Natural killer cell (primary cell): ENCODE measurements at regions not wholly inside any gene's neighbourhood (a gene's known extent, or its start where the extent isn't known, plus 50 kb on each side); places are given as distances from the start of the nearest gene placed in this dataset.

ENCODE experiments used
- ATAC-seq, 3 donors: fragments of 150-1000 bp in 2 of 3; fragments of 200-7000 bp in 1 of 3; cut with Tn5 transposase; 1 replicate in 1 of 3; 2 replicates in 2 of 3; pipeline ENCODE4 v1.10.0; 2021; ENCODE audit warnings: mild to moderate bottlenecking in 2 of 3, moderate library complexity in 2 of 3
- DNase-seq, 2 donors: peaks; one replicate each; pipeline versions ENCODE4 v3.0.0 to v3.0.0-alpha.2; 2013 to 2021; ENCODE audit warnings: mixed read lengths in 1 of 2
- H3K27ac ChIP-seq: one replicate; pipeline ENCODE4 v1.5.1; 2013; ENCODE audit warnings: mild to moderate bottlenecking, low read length
- H3K27me3 ChIP-seq: one replicate; pipeline ENCODE4 v1.6.1; 2013; ENCODE audit warnings: low read length; ENCODE audit not compliant: control insufficient read depth, insufficient read depth
- H3K36me3 ChIP-seq: one replicate; pipeline ENCODE4 v1.6.1; 2013; ENCODE audit warnings: low read length; ENCODE audit not compliant: control insufficient read depth, insufficient read depth
- H3K4me1 ChIP-seq: one replicate; pipeline ENCODE4 v1.6.1; 2013; ENCODE audit warnings: low read length; ENCODE audit not compliant: control insufficient read depth, insufficient read depth
- H3K4me3 ChIP-seq: one replicate; pipeline ENCODE4 v1.5.1; 2013; ENCODE audit warnings: low read length
- H3K9me3 ChIP-seq: one replicate; pipeline ENCODE4 v1.6.1; 2013; ENCODE audit warnings: low read length; ENCODE audit not compliant: control insufficient read depth, insufficient read depth
- H3K27ac Mint-ChIP-seq, 2 donors: one replicate each; pipeline ENCODE4 v1.8.0; 2022; ENCODE audit warnings: mild to moderate bottlenecking in 2 of 2, mixed read lengths in 2 of 2, moderate library complexity in 1 of 2
- H3K27me3 Mint-ChIP-seq, 2 donors: one replicate each; pipeline ENCODE4 v1.8.0; 2022; ENCODE audit warnings: low read depth in 2 of 2, mixed read lengths in 2 of 2
- H3K36me3 Mint-ChIP-seq: one replicate; pipeline ENCODE4 v1.8.0; 2022; ENCODE audit warnings: mixed read lengths
- H3K4me1 Mint-ChIP-seq, 2 donors: one replicate each; pipeline ENCODE4 v1.8.0; 2022; ENCODE audit warnings: mixed read lengths in 2 of 2
- H3K4me3 Mint-ChIP-seq: one replicate; pipeline ENCODE4 v1.8.0; 2022; ENCODE audit warnings: mild to moderate bottlenecking, moderate library complexity, mixed read lengths
- H3K9me3 Mint-ChIP-seq, 2 donors: one replicate each; pipeline ENCODE4 v1.8.0; 2022; ENCODE audit warnings: mixed read lengths in 2 of 2
- CTCF ChIP-seq: fragments of 200-600 bp; IDR thresholded peaks from one replicate; pipeline ENCODE4 v1.8.0; 2022; ENCODE audit warnings: antibody characterized with exemption
- WGBS: methylation state at CpG from one replicate; pipeline ENCODE4 v1.1.7; 2013; ENCODE audit warnings: missing lambda C conversion rate; ENCODE audit not compliant: insufficient coverage; 5-methylcytosine and 5-hydroxymethylcytosine counted together
- intact Hi-C: fragments of 100-400 bp; cut with micrococcal nuclease; formaldehyde crosslinking; loops from one replicate; pipeline ENCODE4 v1.14.2; 2022

- no peak overlapping the region for H3K27ac ChIP-seq
- Mint-ChIP-seq H3K4me3 (no peak overlapping the region), H3K27me3 (peaks cover 19 to 20% of the 10 kb centered on the region in 2 donors), H3K27ac (no peak overlapping the region), H3K36me3 (no peaks in the 10 kb centered on the region), H3K4me1 (no peaks in the 10 kb centered on the region), H3K9me3 (peaks cover 0 to 2% of the 10 kb centered on the region in 2 donors)
- no peaks in the 10 kb centered on the region for H3K4me1 ChIP-seq
- no peaks in the 10 kb centered on the region for H3K36me3 ChIP-seq
- TF ChIP-seq CTCF: no peak
- intact Hi-C loops: no loop called here
- 89% methylated on average over 6 of the region's 9 CpGs for WGBS
- ATAC-seq (no peak), DNase-seq (no peak)
- no peaks in the 10 kb centered on the region for H3K27me3 ChIP-seq
- no peak overlapping the region for H3K4me3 ChIP-seq
- no peaks in the 10 kb centered on the region for H3K9me3 ChIP-seq
Measured at GRCh38 chr7:96527133-96527827, 182.4 kb downstream of the SEM1 start.

- Histone ChIP-seq H3K27ac (no peak overlapping the region), H3K4me3 (no peak overlapping the region), H3K27me3 (no peaks in the 10 kb centered on the region), H3K9me3 (no peaks in the 10 kb centered on the region), H3K4me1 (no peaks in the 10 kb centered on the region), H3K36me3 (no peaks in the 10 kb centered on the region)
- no peak for ATAC-seq
- intact Hi-C loops: no loop called here
- Mint-ChIP-seq H3K4me3 (no peak overlapping the region), H3K27me3 (peaks cover 19 to 20% of the 10 kb centered on the region in 2 donors), H3K27ac (no peak overlapping the region), H3K9me3 (peaks cover 0 to 2% of the 10 kb centered on the region in 2 donors), H3K4me1 (no peaks in the 10 kb centered on the region), H3K36me3 (no peaks in the 10 kb centered on the region)
- no CpG with 5 or more reads among the region's 1 CpG for WGBS
- no peak for TF ChIP-seq CTCF
- no peak for DNase-seq
Measured at GRCh38 chr7:96526496-96526895, 183.2 kb downstream of the SEM1 start.

GRCh38 chr7:96521068-96521894 is 188.4 kb downstream of the SEM1 start:
- no peak overlapping the region for H3K4me3 Mint-ChIP-seq
- DNase-seq: no peak

More at GRCh38 chr7:96521068-96521894, 188.4 kb downstream of the SEM1 start:
- no peak for ATAC-seq
- WGBS: 83% methylated on average over 12 of the region's 13 CpGs
- Histone ChIP-seq H3K9me3 (no peaks in the 10 kb centered on the region), H3K27me3 (no peaks in the 10 kb centered on the region), H3K36me3 (no peaks in the 10 kb centered on the region), H3K4me1 (no peaks in the 10 kb centered on the region), H3K27ac (no peak overlapping the region), H3K4me3 (no peak overlapping the region)
- no peak for TF ChIP-seq CTCF
- no peak overlapping the region for H3K27ac Mint-ChIP-seq
- H3K27me3 Mint-ChIP-seq: peaks cover 4 to 10% of the 10 kb centered on the region in 2 donors
- peaks cover 0 to 2% of the 10 kb centered on the region in 2 donors for H3K9me3 Mint-ChIP-seq
- no peaks in the 10 kb centered on the region for H3K36me3 Mint-ChIP-seq
- no peaks in the 10 kb centered on the region for H3K4me1 Mint-ChIP-seq
- intact Hi-C loops: no loop called here
